PC-9 (cell line): ENCODE measurements at regions not wholly inside any gene's neighbourhood (a gene's known extent, or its start where the extent isn't known, plus 50 kb on each side); places are given as distances from the start of the nearest gene placed in this dataset.

Experiments
- CTCF ChIP-seq: fragments of 200-600 bp; sonication (generic); conservative IDR thresholded peaks from 2 replicates; pipeline ENCODE4 v1.6.1; 2017; ENCODE audit warnings: mixed run types, antibody characterized with exemption, mild to moderate bottlenecking, moderate library complexity
- EZH2 ChIP-seq: fragments of 200-600 bp; sonication (generic); IDR thresholded peaks from 2 replicates; pipeline ENCODE4 v1.8.0; 2017; ENCODE audit warnings: antibody characterized with exemption, low read depth

DNA sequence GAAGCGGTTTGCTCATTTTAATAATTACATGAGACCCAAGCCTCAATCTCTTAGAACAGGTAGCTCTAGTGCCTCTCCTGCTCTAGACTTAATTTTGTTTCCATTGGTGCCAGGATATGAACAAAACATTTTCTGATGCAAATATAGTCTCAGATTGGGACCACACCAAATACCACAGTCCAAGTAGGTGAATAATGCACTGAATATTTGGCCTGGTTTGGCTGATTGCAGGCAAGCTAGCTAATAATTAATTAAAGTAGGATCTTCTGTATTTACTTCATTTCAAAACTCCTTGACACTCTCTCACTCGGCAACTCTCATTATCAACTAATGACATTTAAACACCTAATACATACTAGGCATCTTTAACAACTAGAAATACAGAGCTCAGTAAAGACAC is 219.6 kb downstream of the LTN1 start:
- no peak for TF ChIP-seq CTCF
- TF ChIP-seq EZH2 = no peak
